Adrenal gland (tissue), 5 donors: ENCODE measurements at regions not wholly inside any gene's neighbourhood (a gene's known extent, or its start where the extent isn't known, plus 50 kb on each side); places are given as distances from the start of the nearest gene placed in this dataset.

Experiments used
- CTCF ChIP-seq, 6 experiments: fragments of 450-650 bp in 4 of 6; fragments of 200-600 bp in 2 of 6; sonication (generic) in 1 of 6; IDR thresholded peaks; 1 replicate in 5 of 6; 2 replicates in 1 of 6; pipeline versions ENCODE4 v1.5.1 to v1.8.0; 2016 to 2021; ENCODE audit warnings: antibody characterized with exemption in 6 of 6, mild to moderate bottlenecking in 2 of 6, moderate library complexity in 1 of 6
- POLR2A ChIP-seq, 2 donors: fragments of 450-650 bp; IDR thresholded peaks; one replicate each; pipeline ENCODE4 v1.6.1; 2017; ENCODE audit warnings: antibody characterized with exemption in 2 of 2, mild to moderate bottlenecking in 2 of 2, moderate library complexity in 1 of 2
- donor health status: DM: no; HTN: no; CAD: no.

- TF ChIP-seq CTCF (IDR thresholded peaks at IDR 0.05) (no peak), POLR2A (IDR thresholded peaks at IDR 0.05) (no peak)
Measured at GRCh38 chr5:4785971-4786370, 354.2 kb upstream of the ADAMTS16 start.
